WTC11 (cell line): ENCODE measurements at regions not wholly inside any gene's neighbourhood (a gene's known extent, or its start where the extent isn't known, plus 50 kb on each side); places are given as distances from the start of the nearest gene placed in this dataset.

Experiments used
- ATAC-seq: fragments of 200-7000 bp; cut with Tn5 transposase; 2 replicates; pipeline ENCODE4 v1.10.0; 2021; ENCODE audit warnings: mild to moderate bottlenecking, moderate library complexity
- CTCF ChIA-PET: fragments of 300-600 bp; sonication (Branson Sonifier 250); formaldehyde crosslinking; loops from one replicate; lab custom pipeline; 2021; ENCODE audit warnings: antibody characterized with exemption; lab: Charles Lee
- POLR2A ChIA-PET: fragments of 350-600 bp; sonication (Branson Sonifier 250); formaldehyde crosslinking; loops from one replicate; lab custom pipeline; 2021; ENCODE audit warnings: antibody characterized with exemption; lab: Charles Lee
- DNase-seq: peaks from one replicate; pipeline ENCODE4 v3.0.0; 2021; ENCODE audit warnings: low spot score
- H3K27ac Mint-ChIP-seq: 2 replicates; pipeline ENCODE4 v1.8.0; 2021; ENCODE audit warnings: mixed read lengths
- H3K27me3 Mint-ChIP-seq: 2 replicates; pipeline ENCODE4 v1.8.0; 2021; ENCODE audit warnings: low read depth, mild to moderate bottlenecking, moderate library complexity, mixed read lengths
- H3K36me3 Mint-ChIP-seq: 2 replicates; pipeline ENCODE4 v1.8.0; 2021; ENCODE audit warnings: mixed read lengths
- H3K4me1 Mint-ChIP-seq: 2 replicates; pipeline ENCODE4 v1.8.0; 2022; ENCODE audit warnings: mixed read lengths
- H3K4me3 Mint-ChIP-seq: 2 replicates; pipeline ENCODE4 v1.8.0; 2021; ENCODE audit warnings: mild to moderate bottlenecking, moderate library complexity, mixed read lengths
- H3K9me3 Mint-ChIP-seq: 2 replicates; pipeline ENCODE4 v1.8.0; 2021; ENCODE audit warnings: mixed read lengths
- ATF1 ChIP-seq: sonication (generic); formaldehyde crosslinking; IDR thresholded peaks from 2 replicates; pipeline ENCODE4 v1.8.1; 2023; ENCODE audit warnings: mild to moderate bottlenecking, moderate library complexity, missing genetic modification reagents
- CREM ChIP-seq: sonication (generic); formaldehyde crosslinking; IDR thresholded peaks from 2 replicates; pipeline ENCODE4 v1.8.1; 2022; ENCODE audit warnings: mild to moderate bottlenecking, missing genetic modification reagents, moderate library complexity
- E2F5 ChIP-seq: sonication (generic); formaldehyde crosslinking; IDR thresholded peaks from 2 replicates; pipeline ENCODE4 v1.8.1; 2022; ENCODE audit warnings: mild to moderate bottlenecking, moderate library complexity, missing genetic modification reagents
- FOXP1 ChIP-seq: sonication (generic); formaldehyde crosslinking; IDR thresholded peaks from 2 replicates; pipeline ENCODE4 v1.8.0; 2022; ENCODE audit warnings: missing genetic modification reagents, mild to moderate bottlenecking, moderate library complexity, borderline replicate concordance
- IRF1 ChIP-seq: sonication (generic); formaldehyde crosslinking; IDR thresholded peaks from 2 replicates; pipeline ENCODE4 v1.8.0; 2023; ENCODE audit warnings: missing genetic modification reagents
- MAX ChIP-seq: sonication (generic); formaldehyde crosslinking; IDR thresholded peaks from 2 replicates; pipeline ENCODE4 v1.8.0; 2022; ENCODE audit warnings: mild to moderate bottlenecking, missing genetic modification reagents
- MYBL2 ChIP-seq: sonication (generic); formaldehyde crosslinking; IDR thresholded peaks from 2 replicates; pipeline ENCODE4 v1.8.1; 2023; ENCODE audit warnings: mild to moderate bottlenecking, moderate library complexity, missing genetic modification reagents
- NFYB ChIP-seq: sonication (generic); formaldehyde crosslinking; conservative IDR thresholded peaks from 2 replicates; pipeline ENCODE4 v1.8.0; 2022; ENCODE audit warnings: low read depth, missing genetic modification reagents
- NR1H2 ChIP-seq: sonication (generic); formaldehyde crosslinking; IDR thresholded peaks from 2 replicates; pipeline ENCODE4 v1.9.0; 2021; ENCODE audit warnings: mild to moderate bottlenecking, moderate library complexity, missing genetic modification reagents
- PRDM15 ChIP-seq: sonication (generic); formaldehyde crosslinking; IDR thresholded peaks from 2 replicates; pipeline ENCODE4 v1.8.0; 2022; ENCODE audit warnings: missing genetic modification reagents
- PRRX2 ChIP-seq: fragments of 250-450 bp; sonication (Bioruptor Pico); IDR thresholded peaks from 2 replicates; pipeline ENCODE4 v1.8.0; 2021; ENCODE audit warnings: mild to moderate bottlenecking
- RORB ChIP-seq: fragments of 250-450 bp; sonication (Bioruptor Pico); IDR thresholded peaks from 2 replicates; pipeline ENCODE4 v1.9.0; 2021; ENCODE audit warnings: mild to moderate bottlenecking
- SMAD3 ChIP-seq: sonication (generic); formaldehyde crosslinking; IDR thresholded peaks from 2 replicates; pipeline ENCODE4 v1.8.0; 2022; ENCODE audit warnings: missing genetic modification reagents, mild to moderate bottlenecking, borderline replicate concordance
- SP1 ChIP-seq: sonication (generic); formaldehyde crosslinking; conservative IDR thresholded peaks from 2 replicates; pipeline ENCODE4 v1.8.1; 2022; ENCODE audit warnings: missing genetic modification reagents
- STAT6 ChIP-seq: sonication (generic); formaldehyde crosslinking; conservative IDR thresholded peaks from 2 replicates; pipeline ENCODE4 v1.8.1; 2023; ENCODE audit warnings: mild to moderate bottlenecking, low read depth, missing genetic modification reagents, moderate library complexity
- TEAD4 ChIP-seq: sonication (generic); formaldehyde crosslinking; IDR thresholded peaks from 2 replicates; pipeline ENCODE4 v1.8.0; 2022; ENCODE audit warnings: mild to moderate bottlenecking, missing genetic modification reagents
- TP53 ChIP-seq: sonication (generic); formaldehyde crosslinking; IDR thresholded peaks from 2 replicates; pipeline ENCODE4 v1.8.1; 2023; ENCODE audit warnings: mild to moderate bottlenecking, missing genetic modification reagents
- ZNF281 ChIP-seq: sonication (generic); formaldehyde crosslinking; IDR thresholded peaks from 2 replicates; pipeline ENCODE4 v1.8.0; 2023; ENCODE audit warnings: mild to moderate bottlenecking, missing genetic modification reagents
- ZSCAN18 ChIP-seq: fragments of 250-450 bp; sonication (Bioruptor Pico); IDR thresholded peaks from 2 replicates; pipeline ENCODE4 v2.1.2; 2022; ENCODE audit warnings: mild to moderate bottlenecking, moderate library complexity

- no peak for DNase-seq
Observed at GRCh38 chr22:47572443-47572842, 810.0 kb downstream of the TBC1D22A start.

GRCh38 chr22:47571616-47572015 is 809.2 kb downstream of the TBC1D22A start:
- H3K27me3 Mint-ChIP-seq = no peaks in the 10 kb centered on the region; the same call in 1 of the 2 replicates
- CTCF ChIA-PET = no interaction called here
- peaks cover 44% of the 10 kb centered on the region for H3K9me3 Mint-ChIP-seq
- H3K36me3 Mint-ChIP-seq = peaks cover 9% of the 10 kb centered on the region
- H3K27ac Mint-ChIP-seq = no peak overlapping the region
- DNase-seq = no peak
- peaks cover 5% of the 10 kb centered on the region; the same call in 1 of the 2 replicates for H3K4me1 Mint-ChIP-seq
- H3K4me3 Mint-ChIP-seq = no peak overlapping the region
- ATAC-seq = no peak
- POLR2A ChIA-PET = no interaction called here
- TF ChIP-seq FOXP1 (CRISPR knock-in tag) (no peak), MAX (CRISPR knock-in tag) (no peak), SMAD3 (no peak), ZSCAN18 (no peak), PRRX2 (CRISPR knock-in tag) (no peak), ATF1 (CRISPR knock-in tag) (no peak), TEAD4 (CRISPR knock-in tag) (no peak), STAT6 (CRISPR knock-in tag) (no peak), E2F5 (CRISPR knock-in tag) (no peak)

More at GRCh38 chr22:47572443-47572842, 810.0 kb downstream of the TBC1D22A start:
- Mint-ChIP-seq H3K9me3 (peaks cover 50% of the 10 kb centered on the region), H3K4me3 (no peak overlapping the region), H3K4me1 (peaks cover 5% of the 10 kb centered on the region; the same call in 1 of the 2 replicates), H3K27me3 (no peaks in the 10 kb centered on the region; the same call in 1 of the 2 replicates), H3K27ac (no peak overlapping the region), H3K36me3 (peaks cover 15% of the 10 kb centered on the region)
- ChIA-PET CTCF (no interaction called here), POLR2A (no interaction called here)
- ATAC-seq = no peak
- TF ChIP-seq NR1H2 (CRISPR knock-in tag) = no peak
- no peak for TF ChIP-seq IRF1 (CRISPR knock-in tag)
- TF ChIP-seq ZNF281 (CRISPR knock-in tag) = no peak
- TF ChIP-seq MYBL2 = no peak
- TF ChIP-seq PRDM15 (CRISPR knock-in tag) = no peak
- TF ChIP-seq TP53 (CRISPR knock-in tag) = no peak
- TF ChIP-seq NFYB (CRISPR knock-in tag) = no peak
- no peak for TF ChIP-seq CREM (CRISPR knock-in tag)
- no peak for TF ChIP-seq RORB (CRISPR knock-in tag)
- no peak for TF ChIP-seq SP1 (CRISPR knock-in tag)
